MM.1S (cell line): ENCODE measurements at regions not wholly inside any gene's neighbourhood (a gene's known extent, or its start where the extent isn't known, plus 50 kb on each side); places are given as distances from the start of the nearest gene placed in this dataset.

ENCODE experiments used
- DNase-seq: peaks from one replicate; pipeline ENCODE4 v3.0.0-alpha.2; 2015
- H2AFZ ChIP-seq: fragments of 300-600 bp; sonication (generic); 2 replicates; pipeline ENCODE4 v1.6.0; 2016; ENCODE audit warnings: antibody characterized with exemption, low read length
- H3F3A ChIP-seq: fragments of 300-600 bp; sonication (generic); 2 replicates; pipeline ENCODE4 v1.6.1; 2016; ENCODE audit warnings: mild to moderate bottlenecking, antibody characterized with exemption, low read length, moderate library complexity, mixed read lengths; ENCODE audit not compliant: insufficient read depth
- H3K27ac ChIP-seq: fragments of 300-600 bp; sonication (generic); 2 replicates; pipeline ENCODE4 v1.5.1; 2016; ENCODE audit warnings: mild to moderate bottlenecking, low read length
- H3K27me3 ChIP-seq: fragments of 300-600 bp; sonication (generic); replicated peaks from 2 replicates; pipeline ENCODE4 v1.6.0; 2016; ENCODE audit warnings: low read length; ENCODE audit not compliant: insufficient read depth
- H3K36me3 ChIP-seq: fragments of 300-600 bp; sonication (generic); replicated peaks from 2 replicates; pipeline ENCODE4 v1.6.1; 2016; ENCODE audit warnings: mild to moderate bottlenecking, low read length, mixed read lengths; ENCODE audit not compliant: insufficient read depth
- H3K4me1 ChIP-seq: fragments of 300-600 bp; sonication (generic); 2 replicates; pipeline ENCODE4 v1.6.1; 2016; ENCODE audit warnings: low read length, mixed read lengths
- H3K4me2 ChIP-seq: fragments of 300-600 bp; sonication (generic); 2 replicates; pipeline ENCODE4 v1.6.0; 2016; ENCODE audit warnings: low read depth, low read length
- H3K4me3 ChIP-seq: fragments of 300-600 bp; sonication (generic); 2 replicates; pipeline ENCODE4 v1.5.1; 2016; ENCODE audit warnings: low read length, mixed read lengths
- H3K79me2 ChIP-seq: fragments of 300-600 bp; sonication (generic); 2 replicates; pipeline ENCODE4 v1.6.1; 2016; ENCODE audit warnings: mixed run types, low read length, mixed read lengths
- H3K9ac ChIP-seq: fragments of 300-600 bp; sonication (generic); 2 replicates; pipeline ENCODE4 v1.6.1; 2016; ENCODE audit warnings: low read length, mixed read lengths
- H3K9me2 ChIP-seq: fragments of 300-600 bp; sonication (generic); replicated peaks from 2 replicates; pipeline ENCODE4 v1.6.1; 2016; ENCODE audit warnings: mild to moderate bottlenecking, low read length, mixed read lengths; ENCODE audit not compliant: insufficient read depth
- H3K9me3 ChIP-seq: fragments of 300-600 bp; sonication (generic); replicated peaks from 2 replicates; pipeline ENCODE4 v1.6.1; 2016; ENCODE audit warnings: mild to moderate bottlenecking, low read length, mixed read lengths; ENCODE audit not compliant: insufficient read depth
- H4K20me1 ChIP-seq: fragments of 300-600 bp; sonication (generic); 2 replicates; pipeline ENCODE4 v1.6.1; 2016; ENCODE audit warnings: mild to moderate bottlenecking, low read length, moderate library complexity, mixed read lengths; ENCODE audit not compliant: insufficient read depth
- CTCF ChIP-seq: fragments of 300-600 bp; sonication (generic); IDR thresholded peaks from 2 replicates; pipeline ENCODE4 v1.5.1; 2016; ENCODE audit warnings: antibody characterized with exemption, low read length, mixed read lengths
- EZH2 ChIP-seq: fragments of 300-600 bp; sonication (generic); optimal IDR thresholded peaks from 2 replicates; pipeline ENCODE3; 2017; ENCODE audit warnings: low read depth, mild to moderate bottlenecking, antibody characterized with exemption, low read length, mixed read lengths
- EZH2phosphoT487 ChIP-seq: fragments of 300-600 bp; sonication (generic); IDR thresholded peaks from 2 replicates; pipeline ENCODE4 v1.6.1; 2018; ENCODE audit warnings: antibody characterized with exemption, low read length

DNA sequence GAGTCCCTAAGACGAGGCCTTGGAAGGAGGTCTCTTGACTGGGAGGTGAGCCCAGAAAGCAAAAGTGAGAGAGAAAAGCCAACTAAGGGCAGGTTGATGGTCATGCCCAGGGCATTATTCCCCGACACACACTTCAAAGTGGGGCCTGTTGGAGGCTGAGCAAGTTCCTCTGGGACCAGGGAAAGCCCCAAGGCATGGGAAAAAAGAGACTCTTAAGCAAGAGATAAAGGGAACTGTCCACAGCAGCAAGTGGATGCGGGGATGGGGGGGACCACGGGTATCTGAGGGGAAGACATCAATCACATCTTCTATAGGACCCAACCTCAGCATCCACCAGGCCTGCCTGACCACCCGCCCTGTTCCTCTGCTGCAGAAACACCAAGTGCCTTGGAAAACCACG is 119.9 kb upstream of the MAFB start:
- DNase-seq = no peak

GRCh38 chr20:40809361-40809760 is 120.3 kb upstream of the MAFB start:
- no peaks in the 10 kb centered on the region for H3K9me3 ChIP-seq
- no peaks in the 10 kb centered on the region for H3K79me2 ChIP-seq
- no peak overlapping the region for H3K9ac ChIP-seq
- H3K4me1 ChIP-seq = no peaks in the 10 kb centered on the region
- H3K27me3 ChIP-seq = no peaks in the 10 kb centered on the region
- no peak overlapping the region for H3K4me3 ChIP-seq
- H3K9me2 ChIP-seq = no peaks in the 10 kb centered on the region
- H3K36me3 ChIP-seq = no peaks in the 10 kb centered on the region
- TF ChIP-seq CTCF (no peak), EZH2 (no peak), EZH2phosphoT487 (no peak)
- no peaks in the 10 kb centered on the region for H4K20me1 ChIP-seq
- no peak overlapping the region for H3K27ac ChIP-seq
- H3K4me2 ChIP-seq = no peak overlapping the region
- no peaks in the 10 kb centered on the region for H3F3A ChIP-seq
- no peak for DNase-seq
- H2AFZ ChIP-seq = no peak overlapping the region

More for the DNA sequence above, 119.9 kb upstream of the MAFB start:
- H2AFZ ChIP-seq = no peak overlapping the region
- H4K20me1 ChIP-seq = no peaks in the 10 kb centered on the region
- H3K36me3 ChIP-seq = no peaks in the 10 kb centered on the region
- no peaks in the 10 kb centered on the region for H3K9me3 ChIP-seq
- H3K9me2 ChIP-seq = no peaks in the 10 kb centered on the region
- H3K9ac ChIP-seq = no peak overlapping the region
- no peak overlapping the region for H3K27ac ChIP-seq
- TF ChIP-seq EZH2phosphoT487 (no peak), EZH2 (no peak), CTCF (no peak)
- no peaks in the 10 kb centered on the region for H3K27me3 ChIP-seq
- H3F3A ChIP-seq = no peaks in the 10 kb centered on the region
- no peak overlapping the region for H3K4me2 ChIP-seq
- H3K4me3 ChIP-seq = no peak overlapping the region
- no peaks in the 10 kb centered on the region for H3K4me1 ChIP-seq
- no peaks in the 10 kb centered on the region for H3K79me2 ChIP-seq

DNA sequence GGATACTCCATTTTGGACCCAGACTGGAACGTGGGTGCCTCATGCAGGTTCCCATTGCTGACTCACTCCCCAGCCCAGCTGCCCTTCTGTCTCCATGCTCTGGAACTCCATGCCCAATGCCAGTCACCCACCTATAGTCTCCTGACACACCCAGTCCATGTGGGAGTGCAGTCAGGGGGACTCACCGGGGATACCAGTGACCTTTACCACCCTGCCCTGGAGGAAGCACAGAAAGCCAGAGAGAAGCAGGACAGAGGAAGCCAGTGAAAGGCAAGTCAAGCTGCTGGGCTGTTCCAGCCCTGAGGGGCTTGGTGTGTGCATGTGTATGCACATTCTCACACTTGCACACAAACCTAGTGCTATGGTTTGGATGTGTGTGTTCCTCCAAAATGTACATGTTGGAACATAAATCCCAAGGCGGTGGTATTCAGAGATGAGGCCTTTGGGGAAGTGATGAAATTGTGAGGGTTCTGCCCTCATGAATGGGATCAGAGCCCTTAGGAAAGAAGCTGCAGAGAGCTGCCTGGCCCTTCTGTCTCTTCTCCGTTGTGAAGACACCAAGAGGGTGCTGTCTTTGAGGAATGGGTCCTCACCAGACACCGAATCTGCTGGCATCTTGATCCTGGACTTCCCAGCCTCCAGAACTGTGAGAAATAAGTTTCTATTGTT is 121.4 kb upstream of the MAFB start:
- no peaks in the 10 kb centered on the region for H3K79me2 ChIP-seq
- H3K27ac ChIP-seq = no peak overlapping the region
- no peak overlapping the region for H3K4me2 ChIP-seq
- no peak overlapping the region for H3K4me3 ChIP-seq
- TF ChIP-seq CTCF (no peak), EZH2phosphoT487 (no peak), EZH2 (no peak)
- no peaks in the 10 kb centered on the region for H3K36me3 ChIP-seq
- no peaks in the 10 kb centered on the region for H3K27me3 ChIP-seq
- DNase-seq = no peak
- no peaks in the 10 kb centered on the region for H3K9me3 ChIP-seq
- no peaks in the 10 kb centered on the region for H4K20me1 ChIP-seq
- no peak overlapping the region for H2AFZ ChIP-seq
- H3F3A ChIP-seq = no peaks in the 10 kb centered on the region
- no peaks in the 10 kb centered on the region for H3K9me2 ChIP-seq
- H3K4me1 ChIP-seq = no peaks in the 10 kb centered on the region
- no peak overlapping the region for H3K9ac ChIP-seq
